KMS-11 (cell line): ENCODE measurements at regions not wholly inside any gene's neighbourhood (a gene's known extent, or its start where the extent isn't known, plus 50 kb on each side); places are given as distances from the start of the nearest gene placed in this dataset.

Experiments
- H2AFZ ChIP-seq: fragments of 200-600 bp; sonication (generic); 2 replicates; pipeline ENCODE4 v1.6.1; 2016; ENCODE audit warnings: antibody characterized with exemption, mixed run types, low read depth
- H3K27ac ChIP-seq: fragments of 200-600 bp; sonication (generic); 2 replicates; pipeline ENCODE4 v1.6.1; 2016; ENCODE audit warnings: mild to moderate bottlenecking, mixed run types
- H3K27me3 ChIP-seq: fragments of 200-600 bp; sonication (generic); 2 replicates; pipeline ENCODE4 v1.6.1; 2017; ENCODE audit warnings: mild to moderate bottlenecking, low read depth, mixed run types, moderate library complexity; ENCODE audit not compliant: insufficient read depth
- H3K36me3 ChIP-seq: fragments of 200-600 bp; sonication (generic); 2 replicates; pipeline ENCODE4 v1.6.1; 2017; ENCODE audit warnings: mild to moderate bottlenecking, mixed run types; ENCODE audit not compliant: insufficient read depth
- H3K4me1 ChIP-seq: fragments of 200-600 bp; sonication (generic); 2 replicates; pipeline ENCODE4 v1.6.1; 2016; ENCODE audit warnings: mild to moderate bottlenecking, low read depth, mixed run types; ENCODE audit not compliant: poor library complexity, severe bottlenecking
- H3K4me2 ChIP-seq: fragments of 200-600 bp; sonication (generic); 2 replicates; pipeline ENCODE4 v1.7.0; 2016; ENCODE audit warnings: mild to moderate bottlenecking, mixed run types
- H3K4me3 ChIP-seq: fragments of 200-600 bp; sonication (generic); IDR thresholded peaks from 2 replicates; pipeline ENCODE4 v1.6.1; 2017; ENCODE audit warnings: low read depth, low read length, mixed read lengths; ENCODE audit not compliant: insufficient read depth
- H3K79me2 ChIP-seq: fragments of 200-600 bp; sonication (generic); 2 replicates; pipeline ENCODE4 v1.6.1; 2016; ENCODE audit warnings: low read depth, mixed run types; ENCODE audit not compliant: insufficient read depth
- H3K9ac ChIP-seq: fragments of 200-600 bp; sonication (generic); 2 replicates; pipeline ENCODE4 v1.6.1; 2016; ENCODE audit warnings: mild to moderate bottlenecking, mixed run types
- H4K20me1 ChIP-seq: fragments of 200-600 bp; sonication (generic); 2 replicates; pipeline ENCODE4 v1.6.1; 2016; ENCODE audit warnings: mild to moderate bottlenecking, mixed run types; ENCODE audit not compliant: insufficient read depth
- CTCF ChIP-seq: fragments of 200-600 bp; sonication (generic); conservative IDR thresholded peaks from 2 replicates; pipeline ENCODE4 v1.6.1; 2017; ENCODE audit warnings: low read depth, mild to moderate bottlenecking, antibody characterized with exemption, low read length, moderate library complexity, mixed read lengths

- Histone ChIP-seq H3K9ac (no peak overlapping the region), H3K4me2 (no peak overlapping the region), H3K36me3 (no peaks in the 10 kb centered on the region), H2AFZ (no peak overlapping the region), H3K4me1 (peaks cover 32% of the 10 kb centered on the region), H3K79me2 (no peaks in the 10 kb centered on the region), H3K4me3 (no peak overlapping the region), H3K27me3 (no peaks in the 10 kb centered on the region), H3K27ac (no peak overlapping the region), H4K20me1 (no peaks in the 10 kb centered on the region)
- TF ChIP-seq CTCF: no peak
These were observed 354.8 kb upstream of the TBL1XR1 start for GRCh38 chr3:177552051-177552450.

GRCh38 chr3:177553012-177553411 is 355.7 kb upstream of the TBL1XR1 start:
- Histone ChIP-seq H2AFZ (no peak overlapping the region), H3K9ac (no peak overlapping the region), H3K4me1 (peaks cover 34% of the 10 kb centered on the region), H3K4me2 (no peak overlapping the region), H3K27me3 (no peaks in the 10 kb centered on the region), H3K27ac (no peak overlapping the region), H3K4me3 (no peak overlapping the region), H3K79me2 (no peaks in the 10 kb centered on the region), H3K36me3 (no peaks in the 10 kb centered on the region), H4K20me1 (no peaks in the 10 kb centered on the region)
- TF ChIP-seq CTCF: no peak

- TF ChIP-seq CTCF: no peak
- no peak overlapping the region for H3K27ac ChIP-seq
- no peak overlapping the region for H3K4me3 ChIP-seq
- H3K27me3 ChIP-seq: no peaks in the 10 kb centered on the region
- no peaks in the 10 kb centered on the region for H3K36me3 ChIP-seq
- H3K4me2 ChIP-seq: no peak overlapping the region
- H3K4me1 ChIP-seq: peaks cover 34% of the 10 kb centered on the region
- no peak overlapping the region; the same call in 1 of the 2 replicates for H2AFZ ChIP-seq
- H4K20me1 ChIP-seq: no peaks in the 10 kb centered on the region
- H3K79me2 ChIP-seq: no peaks in the 10 kb centered on the region
- no peak overlapping the region for H3K9ac ChIP-seq
These were observed 356.3 kb upstream of the TBL1XR1 start for GRCh38 chr3:177553579-177553978.

- Histone ChIP-seq H3K79me2 (no peaks in the 10 kb centered on the region), H3K27me3 (no peaks in the 10 kb centered on the region), H3K4me2 (peak overlapping the region; percentile 71), H3K36me3 (no peaks in the 10 kb centered on the region), H3K27ac (peak overlapping the region; percentile 80), H3K9ac (peak overlapping the region; percentile 38; the same call in 1 of the 2 replicates), H2AFZ (peak overlapping the region; percentile 76), H3K4me1 (peaks cover 34% of the 10 kb centered on the region), H3K4me3 (no peak overlapping the region), H4K20me1 (no peaks in the 10 kb centered on the region)
- no peak for TF ChIP-seq CTCF
These were observed 357.8 kb upstream of the TBL1XR1 start for GRCh38 chr3:177554895-177555759.
